HG02943 (cell line): ENCODE measurements at regions not wholly inside any gene's neighbourhood (a gene's known extent, or its start where the extent isn't known, plus 50 kb on each side); places are given as distances from the start of the nearest gene placed in this dataset.

ENCODE experiments used
- ATAC-seq: cut with Tn5 transposase; IDR thresholded peaks from one replicate; pipeline ENCODE4 v1.9.1; 2021; ENCODE audit warnings: mild to moderate bottlenecking, low read depth, moderate library complexity; ENCODE audit not compliant: unreplicated experiment

- ATAC-seq, result no peak
Measured at GRCh38 chr12:92650228-92650822, 52.5 kb upstream of the PLEKHG7 start.

DNA sequence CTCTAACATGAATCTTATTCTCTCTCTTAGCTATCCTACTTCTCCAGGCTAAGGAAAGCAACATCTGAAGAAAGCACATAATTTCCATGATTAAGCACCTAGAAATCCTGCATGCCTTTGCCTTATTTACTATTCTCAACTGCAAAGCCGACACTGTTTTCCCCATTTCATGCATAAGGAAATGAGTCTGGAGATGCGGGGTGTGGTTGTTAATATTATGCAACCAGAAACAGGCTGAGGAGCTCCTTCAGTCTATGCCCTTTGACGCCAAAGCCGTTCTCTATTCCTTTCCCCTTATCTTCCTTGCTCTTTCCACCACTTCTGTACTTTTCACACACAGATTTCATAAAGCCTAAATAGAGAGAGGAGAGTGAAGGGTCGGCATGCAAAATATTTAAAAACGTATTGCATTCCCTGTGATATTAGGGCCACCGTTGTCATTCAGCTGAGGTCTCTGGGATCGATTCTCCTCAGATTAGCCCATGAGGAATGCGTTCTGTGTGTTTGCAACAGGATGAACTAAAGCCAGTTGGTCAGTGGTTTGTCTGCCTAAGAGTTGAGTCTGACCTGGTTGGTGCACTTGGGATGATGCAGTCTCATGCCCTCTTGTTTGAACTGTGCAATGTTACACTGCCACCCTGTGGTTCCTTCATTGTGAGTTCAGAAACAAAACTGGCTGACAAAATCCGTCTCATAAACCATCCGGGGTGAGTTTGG, 53.1 kb upstream of the PLEKHG7 start:
- ATAC-seq, result peak; percentile 78

GRCh38 chr12:92648242-92649031, 54.4 kb upstream of the PLEKHG7 start:
- no peak for ATAC-seq

DNA sequence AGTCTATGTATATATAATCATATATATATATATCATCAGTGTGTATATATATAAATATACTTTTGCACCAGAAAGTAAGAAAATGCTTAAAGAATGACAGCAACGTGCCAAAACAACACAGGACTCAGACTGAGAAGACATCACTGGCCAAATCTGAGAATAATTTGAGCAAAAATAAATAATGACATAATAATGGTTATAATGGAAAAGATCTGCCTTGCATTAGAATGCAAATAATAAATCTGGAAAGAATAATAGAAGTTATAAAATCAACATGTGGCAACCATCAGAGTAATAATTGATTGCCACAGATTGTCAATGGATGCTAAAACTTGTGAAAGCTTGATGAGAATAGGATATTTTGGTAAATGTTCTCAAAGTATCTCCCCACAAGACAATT, 61.5 kb upstream of the PLEKHG7 start:
- ATAC-seq, result no peak

DNA sequence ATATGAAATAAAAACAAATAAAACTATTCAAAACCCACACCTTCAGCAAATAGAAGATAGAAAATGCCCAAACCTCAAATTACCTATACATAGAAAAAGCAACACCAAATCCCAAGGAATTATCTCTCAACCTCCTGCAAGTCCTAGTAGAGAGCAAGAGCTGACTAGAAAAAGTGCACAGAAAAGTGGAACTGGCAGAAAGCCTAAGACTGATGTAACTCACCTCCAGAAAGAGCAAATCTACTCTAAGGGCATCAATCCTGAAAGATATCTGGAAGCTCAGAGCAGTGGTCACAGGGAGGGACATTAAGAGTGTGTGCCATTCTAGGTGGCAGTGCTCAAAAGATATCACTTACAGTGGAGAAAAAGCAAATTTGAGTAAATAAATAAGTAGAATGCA, 62.1 kb upstream of the PLEKHG7 start:
- ATAC-seq, result no peak

DNA sequence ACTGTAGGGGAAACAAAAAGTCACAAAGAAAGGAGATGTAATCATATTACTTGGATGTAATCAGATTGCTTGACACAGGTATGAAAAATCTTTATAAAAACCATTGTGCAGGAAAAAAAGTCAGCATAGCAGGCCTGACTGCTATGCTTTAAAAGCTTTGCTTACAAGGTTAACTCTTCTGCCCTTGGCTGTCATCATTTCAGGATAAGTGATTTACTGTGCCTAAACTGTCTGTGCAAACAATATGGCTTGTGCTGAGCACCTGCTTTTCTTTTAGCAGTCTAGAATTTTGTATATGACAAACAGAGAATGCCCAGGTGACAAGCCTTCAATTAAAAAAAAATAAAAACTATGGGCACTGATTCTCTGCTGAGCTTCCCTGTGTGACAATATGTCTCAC, 63.8 kb upstream of the PLEKHG7 start:
- no peak for ATAC-seq

DNA sequence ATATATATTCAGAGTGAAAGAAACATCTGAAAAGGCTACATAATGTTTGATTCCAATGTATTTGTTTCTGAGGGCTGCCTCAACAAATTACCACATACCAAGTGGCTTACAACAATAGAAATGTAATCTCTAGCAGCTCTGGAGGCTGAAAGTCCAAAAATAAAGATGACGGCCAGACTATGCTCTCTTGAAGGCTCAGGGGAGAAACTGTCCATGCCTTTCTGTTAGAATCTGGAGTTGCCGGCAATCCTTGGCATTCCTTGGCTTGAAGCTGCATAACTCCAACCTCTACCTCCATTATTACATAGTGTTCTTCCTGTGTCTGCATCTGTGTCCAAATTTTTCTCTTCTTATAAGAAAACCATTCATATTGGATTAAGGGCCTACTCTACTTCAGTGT, 68.1 kb upstream of the PLEKHG7 start:
- ATAC-seq, result no peak

- no peak for ATAC-seq
Measured at GRCh38 chr12:92634202-92634601, 68.6 kb upstream of the PLEKHG7 start.

DNA sequence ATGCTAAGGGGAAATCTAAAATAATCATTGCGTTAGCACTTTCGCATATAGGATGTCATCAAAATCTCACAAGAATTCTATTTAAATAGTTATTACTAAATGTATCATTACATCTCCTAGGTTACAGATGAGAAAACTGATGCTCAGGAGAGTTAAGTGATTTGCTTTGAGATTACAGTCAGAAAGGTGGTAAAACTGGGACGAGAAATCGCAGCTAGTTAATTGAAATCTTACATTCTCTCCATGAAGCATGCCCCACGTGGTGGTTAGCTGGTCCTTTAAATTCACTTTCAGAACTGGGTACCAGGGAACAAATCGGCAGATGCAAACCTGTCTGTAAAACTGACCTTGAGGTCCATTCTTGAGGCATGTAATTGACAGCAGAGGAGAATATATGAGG, 71.8 kb upstream of the PLEKHG7 start:
- ATAC-seq, result no peak

DNA sequence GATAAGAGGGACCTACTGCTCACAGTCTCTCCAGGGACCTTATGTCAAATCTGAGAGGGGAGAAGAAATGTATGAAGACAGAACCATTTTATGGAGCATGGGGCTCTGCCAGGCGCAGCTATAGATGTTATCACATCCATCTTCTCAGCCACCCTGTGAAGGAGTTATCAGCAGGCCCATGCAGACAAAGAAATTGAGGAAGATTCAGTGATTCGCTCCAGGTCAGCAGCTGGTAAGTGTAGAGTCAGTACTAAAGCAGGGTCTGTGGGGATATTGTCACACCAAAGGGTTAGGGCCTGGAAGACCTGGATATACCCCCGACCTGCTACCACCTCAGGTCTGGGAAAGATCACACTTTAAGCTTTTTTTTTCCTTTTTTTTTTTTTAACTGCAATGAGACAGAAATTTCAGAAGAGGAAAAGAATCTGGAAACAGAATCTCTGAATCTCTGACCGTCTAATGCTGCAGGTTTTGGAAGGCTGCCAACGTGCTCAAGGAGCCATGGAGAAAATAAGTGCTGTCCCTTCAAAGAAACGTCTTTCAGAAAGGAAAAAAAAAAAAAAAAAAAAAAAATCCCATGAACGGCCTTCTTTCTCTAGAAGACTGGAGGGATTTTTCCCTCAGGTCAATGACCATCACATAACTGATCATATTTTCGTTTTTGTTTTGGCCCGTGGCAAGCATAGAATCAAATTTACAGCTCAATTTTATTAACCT, 73.3 kb upstream of the PLEKHG7 start:
- ATAC-seq, result no peak

- no peak for ATAC-seq
Measured at GRCh38 chr12:92628476-92628875, 74.3 kb upstream of the PLEKHG7 start.

GRCh38 chr12:92627511-92627910, 75.3 kb upstream of the PLEKHG7 start:
- ATAC-seq, result no peak

GRCh38 chr12:92625639-92626310, 77.0 kb upstream of the PLEKHG7 start:
- ATAC-seq, result no peak

GRCh38 chr12:92624236-92624635, 78.6 kb upstream of the PLEKHG7 start:
- no peak for ATAC-seq

DNA sequence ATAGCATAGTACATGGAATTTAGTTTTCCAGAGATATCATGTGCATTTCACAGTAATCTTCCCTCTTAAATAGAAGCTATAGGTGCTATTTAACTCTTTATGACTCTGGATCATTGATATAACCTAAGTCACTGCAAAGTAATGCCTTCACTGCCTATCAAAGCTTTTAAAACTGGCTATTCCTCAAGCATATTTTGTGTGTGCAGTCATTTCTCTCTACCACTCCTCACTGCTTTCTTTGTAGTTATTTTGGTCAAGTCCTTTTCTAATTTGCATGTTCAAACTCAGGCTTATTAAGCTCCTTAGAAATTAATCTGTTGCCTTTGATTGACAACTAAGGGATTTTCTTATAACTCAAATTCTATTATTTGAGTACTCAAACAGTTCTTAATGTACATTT, 79.4 kb upstream of the PLEKHG7 start:
- no peak for ATAC-seq

GRCh38 chr12:92621833-92622232, 81.0 kb upstream of the PLEKHG7 start:
- no peak for ATAC-seq

DNA sequence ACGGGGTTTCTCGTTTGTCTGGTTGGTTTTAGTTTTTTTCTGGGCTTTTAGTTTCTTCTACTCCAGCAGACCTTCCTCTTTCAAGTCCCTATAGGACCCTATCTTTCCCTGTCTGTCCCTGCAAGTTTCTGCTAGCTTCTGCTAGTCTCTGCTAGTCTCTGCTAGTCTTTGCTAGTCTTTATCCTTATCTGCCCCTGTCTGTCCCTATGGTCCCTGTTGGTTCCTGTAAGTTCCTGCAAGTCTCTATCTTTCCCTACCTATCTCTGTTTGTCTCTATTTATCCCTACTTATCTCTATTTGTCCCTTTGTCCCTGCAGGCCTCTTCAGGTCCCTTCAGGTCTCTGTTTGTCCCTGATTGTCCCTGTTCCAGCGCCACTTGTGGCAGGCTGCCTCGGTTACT, 81.5 kb upstream of the PLEKHG7 start:
- ATAC-seq, result no peak

DNA sequence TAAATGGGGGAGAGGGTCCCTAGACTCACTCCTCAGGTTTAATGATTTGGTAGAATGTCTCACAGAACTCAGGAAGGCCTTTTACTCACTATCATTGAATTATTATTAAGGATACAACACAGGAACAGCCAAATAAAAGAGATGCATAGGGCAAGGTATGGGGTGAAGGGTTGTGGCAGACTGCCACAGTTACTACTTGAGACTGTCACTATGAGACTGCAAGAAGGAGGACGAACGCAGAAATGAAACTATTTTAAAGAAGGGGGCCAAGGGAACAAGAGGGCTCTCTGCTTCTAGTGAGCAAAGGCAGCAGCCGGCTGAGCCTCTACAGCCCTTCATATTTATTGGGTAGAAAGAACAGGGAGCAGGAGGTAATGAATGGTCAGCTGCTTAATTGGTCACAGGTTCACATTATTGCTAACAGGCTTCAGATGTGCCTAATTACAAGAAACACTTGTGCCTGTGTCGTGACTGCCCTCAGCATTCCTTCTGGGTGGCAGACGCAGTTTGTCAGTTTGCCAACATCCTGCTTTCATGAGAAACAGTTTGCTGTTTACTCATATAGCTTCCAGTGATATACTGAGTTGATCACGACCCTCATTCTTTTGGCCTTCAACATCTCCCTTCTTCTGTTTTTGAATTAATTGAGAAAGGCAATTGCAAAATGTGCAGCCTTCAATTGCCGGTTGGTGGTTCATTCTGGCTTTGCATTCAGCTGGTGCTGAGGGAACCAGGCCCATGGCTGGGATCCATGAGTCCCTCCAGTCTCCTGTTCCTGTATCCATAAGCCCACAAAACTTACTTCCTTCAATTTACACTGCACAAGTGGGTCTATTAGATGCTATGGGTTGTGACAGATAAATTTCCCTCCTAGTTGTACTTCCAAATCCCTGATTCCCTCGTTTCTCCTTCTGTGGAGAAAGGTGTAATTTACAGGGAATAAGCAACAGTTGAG, 82.8 kb upstream of the PLEKHG7 start:
- ATAC-seq, result no peak

- ATAC-seq, result no peak
Measured at GRCh38 chr12:92619026-92619425, 83.8 kb upstream of the PLEKHG7 start.
